ENCODE measurements at regions not wholly inside any gene's neighbourhood (a gene's known extent, or its start where the extent isn't known, plus 50 kb on each side); places are given as distances from the start of the nearest gene placed in this dataset.

GRCh38 chr11:115817844-115818468, 313.7 kb upstream of the CADM1 start:
- Histone ChIP-seq H3K4me1 (no peaks in the 10 kb centered on the region), H3K36me3 (no peaks in the 10 kb centered on the region), H3K9me3 (peaks cover 5 to 9% of the 10 kb centered on the region in 2 donors), H3K27ac (no peak overlapping the region), H3K4me3 (no peak overlapping the region), H3K27me3 (no peaks in the 10 kb centered on the region)
- intact Hi-C loops (cut with DNase I) = no loop called here
- no peak for TF ChIP-seq CTCF (IDR thresholded peaks at IDR 0.05)
- DNase-seq (ENCODE audit: low spot score in 2 of 2) = no peak

- H3K9me3 ChIP-seq = peaks cover 9 to 13% of the 10 kb centered on the region in 2 donors
- H3K27ac ChIP-seq = no peak overlapping the region
- no peaks in the 10 kb centered on the region for H3K36me3 ChIP-seq
- no peaks in the 10 kb centered on the region for H3K27me3 ChIP-seq
- H3K4me3 ChIP-seq = no peak overlapping the region
- DNase-seq (ENCODE audit: low spot score in 2 of 2) = no peak
- no peaks in the 10 kb centered on the region for H3K4me1 ChIP-seq
- no peak for TF ChIP-seq CTCF (IDR thresholded peaks at IDR 0.05)
- intact Hi-C loops (cut with DNase I) = no loop called here
These were observed 304.2 kb upstream of the CADM1 start for GRCh38 chr11:115808351-115808940.

GRCh38 chr11:115806056-115806455, 301.8 kb upstream of the CADM1 start:
- Histone ChIP-seq H3K9me3 (peaks cover 9 to 13% of the 10 kb centered on the region in 2 donors), H3K4me1 (no peaks in the 10 kb centered on the region), H3K27me3 (no peaks in the 10 kb centered on the region), H3K36me3 (no peaks in the 10 kb centered on the region), H3K27ac (no peak overlapping the region), H3K4me3 (no peak overlapping the region)
- TF ChIP-seq CTCF (IDR thresholded peaks at IDR 0.05) = no peak
- no peak for DNase-seq (ENCODE audit: low spot score in 2 of 2)
- intact Hi-C loops (cut with DNase I) = no loop called here

GRCh38 chr11:115803073-115803740, 299.0 kb upstream of the CADM1 start:
- no peak for DNase-seq (ENCODE audit: low spot score in 2 of 2)
- Histone ChIP-seq H3K4me1 (no peaks in the 10 kb centered on the region), H3K9me3 (peaks cover 0 to 6% of the 10 kb centered on the region in 2 donors), H3K36me3 (no peaks in the 10 kb centered on the region), H3K27ac (no peak overlapping the region), H3K4me3 (no peak overlapping the region), H3K27me3 (no peaks in the 10 kb centered on the region)
- no peak for TF ChIP-seq CTCF (IDR thresholded peaks at IDR 0.05)
- intact Hi-C loops (cut with DNase I) = no loop called here

GRCh38 chr11:115802641-115803040, 298.4 kb upstream of the CADM1 start:
- no peaks in the 10 kb centered on the region for H3K27me3 ChIP-seq
- H3K4me3 ChIP-seq = no peak overlapping the region
- no peaks in the 10 kb centered on the region for H3K4me1 ChIP-seq
- TF ChIP-seq CTCF (IDR thresholded peaks at IDR 0.05) = no peak
- DNase-seq (ENCODE audit: low spot score in 2 of 2) = no peak
- intact Hi-C loops (cut with DNase I) = no loop called here
- H3K9me3 ChIP-seq = peaks cover 0 to 2% of the 10 kb centered on the region in 2 donors
- no peak overlapping the region for H3K27ac ChIP-seq
- no peaks in the 10 kb centered on the region for H3K36me3 ChIP-seq
